ENCODE measurements at regions not wholly inside any gene's neighbourhood (a gene's known extent, or its start where the extent isn't known, plus 50 kb on each side); places are given as distances from the start of the nearest gene placed in this dataset.

DNA sequence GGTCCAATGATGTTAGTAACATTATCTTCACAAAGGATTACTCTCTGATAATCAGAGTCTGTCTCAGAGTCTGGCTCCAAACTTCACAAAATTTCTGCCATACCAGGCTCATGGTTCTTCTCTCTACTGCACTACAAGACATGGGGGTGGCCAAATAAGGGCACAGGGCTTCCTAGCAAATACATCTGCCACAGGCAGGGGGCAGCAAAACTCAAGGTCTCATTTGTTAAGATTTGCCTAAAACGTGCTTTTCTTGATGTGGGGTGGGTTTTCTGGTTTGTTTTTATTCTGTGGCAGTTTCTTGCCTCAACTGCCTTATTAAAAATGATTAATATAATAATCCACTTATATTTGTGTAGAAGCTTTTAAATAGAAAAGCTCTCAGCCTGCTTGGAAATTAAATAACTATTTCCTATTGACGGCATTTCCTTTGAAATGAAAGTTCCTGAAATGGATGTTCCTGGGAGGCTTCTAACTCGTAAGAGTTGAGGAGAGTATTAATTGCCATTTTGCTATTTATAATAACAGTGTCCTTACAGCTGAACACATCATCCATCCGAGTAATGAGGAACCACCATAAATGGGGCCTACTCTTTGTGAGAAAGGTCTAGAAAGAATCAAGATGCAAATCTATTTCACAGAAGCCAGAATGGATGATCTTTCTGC, 53.8 kb downstream of the SST start:
- H3K4me3 ChIP-seq, result no peak overlapping the region
- H3K27me3 Mint-ChIP-seq (ENCODE audit: insufficient read depth, low read depth, poor library complexity), result peaks cover 49% of the 10 kb centered on the region
- no peak overlapping the region for H3K4me3 Mint-ChIP-seq
- peak; percentile 90 for DNase-seq (ENCODE audit: low spot score)
- H3K27ac Mint-ChIP-seq, result no peak overlapping the region
- H3K9me2 ChIP-seq (ENCODE audit: insufficient read depth), result no peaks in the 10 kb centered on the region; the same call in 1 of the 2 replicates
- H3K4me2 ChIP-seq, result no peak overlapping the region
- no peaks in the 10 kb centered on the region for H4K20me1 ChIP-seq (replicated peaks; ENCODE audit: insufficient read depth)
- no peaks in the 10 kb centered on the region for H3K9me3 Mint-ChIP-seq
- H3K4me1 Mint-ChIP-seq, result peaks cover 47% of the 10 kb centered on the region
- H3K36me3 ChIP-seq (ENCODE audit: insufficient read depth), result no peaks in the 10 kb centered on the region
- no peaks in the 10 kb centered on the region for H3K79me2 ChIP-seq (replicated peaks; ENCODE audit: insufficient read depth)
- TF ChIP-seq NANOG (IDR thresholded peaks at IDR 0.05; ENCODE audit: borderline replicate concordance) (no peak), CTCF (conservative IDR thresholded peaks at IDR 0.05; ENCODE audit: low read depth in 2 of 2) (peak; percentile 89 to 93)
- H3K27me3 ChIP-seq (ENCODE audit: insufficient read depth), result peaks cover 48% of the 10 kb centered on the region
- H3K36me3 Mint-ChIP-seq (ENCODE audit: low read depth), result no peaks in the 10 kb centered on the region
- H3K4me1 ChIP-seq (ENCODE audit: insufficient read depth), result peaks cover 28% of the 10 kb centered on the region
- ATAC-seq, result peak; percentile 81
- H3K27ac ChIP-seq (ENCODE audit: low read depth), result no peak overlapping the region
- H3F3A ChIP-seq (replicated peaks; ENCODE audit: low read depth), result no peaks in the 10 kb centered on the region
- H2AFZ ChIP-seq, result no peak overlapping the region

- DNase-seq (ENCODE audit: low spot score), result no peak
- H3K36me3 ChIP-seq (ENCODE audit: insufficient read depth), result no peaks in the 10 kb centered on the region
- H3K9me2 ChIP-seq (ENCODE audit: insufficient read depth), result no peaks in the 10 kb centered on the region
- no peak overlapping the region for H3K27ac ChIP-seq (ENCODE audit: low read depth)
- H4K20me1 ChIP-seq (replicated peaks; ENCODE audit: insufficient read depth), result no peaks in the 10 kb centered on the region
- Mint-ChIP-seq H3K27ac (no peak overlapping the region), H3K27me3 (ENCODE audit: insufficient read depth, low read depth, poor library complexity) (peaks cover 41% of the 10 kb centered on the region), H3K4me1 (peaks cover 46% of the 10 kb centered on the region), H3K36me3 (ENCODE audit: low read depth) (no peaks in the 10 kb centered on the region), H3K4me3 (no peak overlapping the region), H3K9me3 (no peaks in the 10 kb centered on the region)
- H2AFZ ChIP-seq, result no peak overlapping the region
- no peaks in the 10 kb centered on the region for H3F3A ChIP-seq (replicated peaks; ENCODE audit: low read depth)
- peaks cover 23% of the 10 kb centered on the region for H3K4me1 ChIP-seq (ENCODE audit: insufficient read depth)
- no peak overlapping the region for H3K4me2 ChIP-seq
- H3K79me2 ChIP-seq (replicated peaks; ENCODE audit: insufficient read depth), result no peaks in the 10 kb centered on the region
- no peak overlapping the region for H3K4me3 ChIP-seq
- no peak for ATAC-seq
- H3K27me3 ChIP-seq (ENCODE audit: insufficient read depth), result peaks cover 39% of the 10 kb centered on the region
- TF ChIP-seq CTCF (conservative IDR thresholded peaks at IDR 0.05; ENCODE audit: low read depth in 2 of 2), result no peak
- TF ChIP-seq CREB1 (CRISPR knock-in tag; IDR thresholded peaks at IDR 0.05; ENCODE audit: low read depth), result no peak
- no peak for TF ChIP-seq JUNB (IDR thresholded peaks at IDR 0.05; ENCODE audit: unreplicated experiment)
- no peak for TF ChIP-seq EZH2phosphoT487 (IDR thresholded peaks at IDR 0.05; ENCODE audit: unreplicated experiment)
- TF ChIP-seq POLR2AphosphoS5 (IDR thresholded peaks at IDR 0.05; ENCODE audit: low read depth), result no peak
Observed at GRCh38 chr3:187615630-187616029, 54.6 kb downstream of the SST start.

All from GM23338 (cell line).